HUES64 (cell line): ENCODE measurements at regions not wholly inside any gene's neighbourhood (a gene's known extent, or its start where the extent isn't known, plus 50 kb on each side); places are given as distances from the start of the nearest gene placed in this dataset.

Source experiments
- H3K27ac ChIP-seq: 2 replicates; pipeline ENCODE4 v1.7.0; 2013; ENCODE audit warnings: low read depth, low read length, inconsistent platforms
- H3K27me3 ChIP-seq: 2 replicates; pipeline ENCODE4 v1.6.1; 2013; ENCODE audit warnings: mild to moderate bottlenecking, low read length; ENCODE audit not compliant: insufficient read depth
- H3K36me3 ChIP-seq: 2 replicates; pipeline ENCODE4 v1.6.1; 2013; ENCODE audit warnings: mild to moderate bottlenecking, low read length; ENCODE audit not compliant: insufficient read depth
- H3K4me1 ChIP-seq: 2 replicates; pipeline ENCODE4 v1.6.1; 2013; ENCODE audit warnings: mild to moderate bottlenecking, low read length, moderate library complexity; ENCODE audit not compliant: insufficient read depth
- H3K4me3 ChIP-seq: 2 replicates; pipeline ENCODE4 v1.5.1; 2013; ENCODE audit warnings: mild to moderate bottlenecking, low read length, moderate library complexity
- H3K9ac ChIP-seq: 2 replicates; pipeline ENCODE4 v1.6.1; 2013; ENCODE audit warnings: mild to moderate bottlenecking, low read depth, low read length
- H3K9me3 ChIP-seq: 2 replicates; pipeline ENCODE4 v1.6.1; 2013; ENCODE audit warnings: low read depth, low read length; ENCODE audit not compliant: insufficient read depth
- WGBS: fragments of 150-250, 120-280 bp; methylation state at CpG from one replicate; pipeline ENCODE4 v1.1.7; 2013; ENCODE audit warnings: missing lambda C conversion rate; 5-methylcytosine and 5-hydroxymethylcytosine counted together

- H3K27ac ChIP-seq = no peak overlapping the region
- 88% methylated on average over 2 of the region's 2 CpGs for WGBS
- no peaks in the 10 kb centered on the region for H3K9me3 ChIP-seq
- H3K9ac ChIP-seq = no peak overlapping the region
- H3K27me3 ChIP-seq = no peaks in the 10 kb centered on the region
- no peak overlapping the region for H3K4me3 ChIP-seq
- no peaks in the 10 kb centered on the region for H3K4me1 ChIP-seq
- no peaks in the 10 kb centered on the region for H3K36me3 ChIP-seq
These were observed 563.3 kb downstream of the GATA3 start for GRCh38 chr10:8617792-8618191.

- Histone ChIP-seq H3K4me3 (no peak overlapping the region), H3K9ac (no peak overlapping the region), H3K4me1 (no peaks in the 10 kb centered on the region), H3K27me3 (no peaks in the 10 kb centered on the region), H3K9me3 (no peaks in the 10 kb centered on the region), H3K36me3 (no peaks in the 10 kb centered on the region), H3K27ac (no peak overlapping the region)
- WGBS = 94% methylated on average over 4 of the region's 4 CpGs
These were observed 564.3 kb downstream of the GATA3 start for GRCh38 chr10:8618834-8619233.

- no peaks in the 10 kb centered on the region for H3K36me3 ChIP-seq
- H3K4me1 ChIP-seq = peaks cover 8% of the 10 kb centered on the region
- no peaks in the 10 kb centered on the region for H3K9me3 ChIP-seq
- WGBS = 64% methylated on average over 5 of the region's 5 CpGs
- H3K4me3 ChIP-seq = no peak overlapping the region
- H3K9ac ChIP-seq = no peak overlapping the region
- no peaks in the 10 kb centered on the region for H3K27me3 ChIP-seq
- H3K27ac ChIP-seq = no peak overlapping the region
These were observed 573.9 kb downstream of the GATA3 start for GRCh38 chr10:8628351-8628750.

- no peaks in the 10 kb centered on the region for H3K9me3 ChIP-seq
These were observed 579.4 kb downstream of the GATA3 start for GRCh38 chr10:8633909-8634308.

GRCh38 chr10:8636371-8636770 lies 581.9 kb downstream of the GATA3 start:
- Histone ChIP-seq H3K9ac (no peak overlapping the region), H3K27ac (no peak overlapping the region), H3K27me3 (no peaks in the 10 kb centered on the region), H3K4me3 (no peak overlapping the region), H3K4me1 (no peaks in the 10 kb centered on the region), H3K9me3 (no peaks in the 10 kb centered on the region), H3K36me3 (no peaks in the 10 kb centered on the region)
- WGBS = 91% methylated on average over 9 of the region's 9 CpGs

More at GRCh38 chr10:8633909-8634308, 579.4 kb downstream of the GATA3 start:
- no CpG with 5 or more reads among the region's 1 CpG for WGBS
- H3K4me3 ChIP-seq = no peak overlapping the region
- no peaks in the 10 kb centered on the region for H3K36me3 ChIP-seq
- H3K9ac ChIP-seq = no peak overlapping the region
- no peaks in the 10 kb centered on the region for H3K4me1 ChIP-seq
- H3K27me3 ChIP-seq = no peaks in the 10 kb centered on the region
- no peak overlapping the region for H3K27ac ChIP-seq

GRCh38 chr10:8637640-8638039 lies 583.2 kb downstream of the GATA3 start:
- WGBS = 97% methylated on average over 4 of the region's 4 CpGs
- Histone ChIP-seq H3K27ac (no peak overlapping the region), H3K4me3 (no peak overlapping the region), H3K4me1 (no peaks in the 10 kb centered on the region), H3K9me3 (no peaks in the 10 kb centered on the region), H3K27me3 (no peaks in the 10 kb centered on the region), H3K9ac (no peak overlapping the region), H3K36me3 (no peaks in the 10 kb centered on the region)

GRCh38 chr10:8638088-8638672 lies 583.7 kb downstream of the GATA3 start:
- Histone ChIP-seq H3K27ac (no peak overlapping the region), H3K27me3 (no peaks in the 10 kb centered on the region), H3K4me1 (no peaks in the 10 kb centered on the region), H3K9ac (no peak overlapping the region), H3K36me3 (no peaks in the 10 kb centered on the region), H3K9me3 (no peaks in the 10 kb centered on the region), H3K4me3 (no peak overlapping the region)
- over 99% methylated on average over 4 of the region's 4 CpGs for WGBS

- 94% methylated on average over 5 of the region's 6 CpGs for WGBS
- no peak overlapping the region for H3K9ac ChIP-seq
- no peaks in the 10 kb centered on the region for H3K4me1 ChIP-seq
- H3K9me3 ChIP-seq = no peaks in the 10 kb centered on the region
- H3K4me3 ChIP-seq = no peak overlapping the region
- no peaks in the 10 kb centered on the region for H3K27me3 ChIP-seq
- no peak overlapping the region for H3K27ac ChIP-seq
- no peaks in the 10 kb centered on the region for H3K36me3 ChIP-seq
These were observed 585.1 kb downstream of the GATA3 start for GRCh38 chr10:8639486-8640185.

GRCh38 chr10:8640301-8640700 lies 585.8 kb downstream of the GATA3 start:
- WGBS = 99% methylated on average over 3 of the region's 3 CpGs
- no peaks in the 10 kb centered on the region for H3K4me1 ChIP-seq
- no peaks in the 10 kb centered on the region for H3K9me3 ChIP-seq
- H3K27ac ChIP-seq = no peak overlapping the region
- no peaks in the 10 kb centered on the region for H3K36me3 ChIP-seq
- H3K4me3 ChIP-seq = no peak overlapping the region
- H3K27me3 ChIP-seq = no peaks in the 10 kb centered on the region
- H3K9ac ChIP-seq = no peak overlapping the region

- Histone ChIP-seq H3K36me3 (no peaks in the 10 kb centered on the region), H3K4me1 (no peaks in the 10 kb centered on the region), H3K9ac (no peak overlapping the region), H3K9me3 (no peaks in the 10 kb centered on the region), H3K27ac (no peak overlapping the region), H3K4me3 (no peak overlapping the region), H3K27me3 (no peaks in the 10 kb centered on the region)
These were observed 586.4 kb downstream of the GATA3 start for GRCh38 chr10:8640878-8641277.

- H3K36me3 ChIP-seq = no peaks in the 10 kb centered on the region
- H3K4me3 ChIP-seq = no peak overlapping the region
- no peak overlapping the region for H3K27ac ChIP-seq
- H3K9me3 ChIP-seq = no peaks in the 10 kb centered on the region
- no peak overlapping the region for H3K9ac ChIP-seq
- WGBS = 94% methylated on average over 4 of the region's 4 CpGs
- no peaks in the 10 kb centered on the region for H3K27me3 ChIP-seq
- H3K4me1 ChIP-seq = no peaks in the 10 kb centered on the region
These were observed 601.8 kb downstream of the GATA3 start for GRCh38 chr10:8656261-8656660.

- H3K4me3 ChIP-seq = no peak overlapping the region
- no peak overlapping the region for H3K9ac ChIP-seq
- no peak overlapping the region for H3K27ac ChIP-seq
- WGBS = 67% methylated on average over 1 of the region's 2 CpGs
- no peaks in the 10 kb centered on the region for H3K27me3 ChIP-seq
- H3K36me3 ChIP-seq = no peaks in the 10 kb centered on the region
- H3K4me1 ChIP-seq = no peaks in the 10 kb centered on the region
- H3K9me3 ChIP-seq = no peaks in the 10 kb centered on the region
These were observed 605.5 kb downstream of the GATA3 start for GRCh38 chr10:8659982-8660381.
